ENCODE measurements at regions not wholly inside any gene's neighbourhood (a gene's known extent, or its start where the extent isn't known, plus 50 kb on each side); places are given as distances from the start of the nearest gene placed in this dataset.

GRCh38 chr12:126780343-126780742, 1486.6 kb upstream of the TMEM132C start:
- intact Hi-C loops (cut with micrococcal nuclease; ENCODE audit: unreplicated experiment) = loop anchor here (5.0 to 10.0 kb wide), 2 partner anchors 514 to 602 kb away; no protein-coding TSS in a partner anchor
- no peaks in the 10 kb centered on the region for H3K79me2 ChIP-seq (ENCODE audit: low read depth)
- CTCF ChIA-PET = no interaction called here
- TF ChIP-seq EZH2 (IDR thresholded peaks at IDR 0.05; ENCODE audit: low read depth) (no peak), CTCF (conservative IDR thresholded peaks at IDR 0.05) (no peak)
- H3K36me3 ChIP-seq (ENCODE audit: low read depth) = no peaks in the 10 kb centered on the region
- H2AFZ ChIP-seq = no peak overlapping the region
- H3K4me1 ChIP-seq (replicated peaks; ENCODE audit: insufficient read depth) = no peaks in the 10 kb centered on the region
- DNase-seq = no peak
- no peak overlapping the region for H3K27ac ChIP-seq
- H3K4me2 ChIP-seq = no peak overlapping the region
- no TSS peak for BruUV-seq (replicated peaks)
- no peaks in the 10 kb centered on the region for H3F3A ChIP-seq (ENCODE audit: insufficient read depth, low read depth)
- no peaks in the 10 kb centered on the region for H3K9me3 ChIP-seq (ENCODE audit: insufficient read depth, low read depth)
- no peaks in the 10 kb centered on the region for H3K9me2 ChIP-seq (ENCODE audit: insufficient read depth)
- POLR2A ChIA-PET (ENCODE audit: unreplicated experiment) = no interaction called here
- H4K20me1 ChIP-seq (ENCODE audit: insufficient read depth) = no peaks in the 10 kb centered on the region
- no peak overlapping the region for H3K4me3 ChIP-seq
- no peaks in the 10 kb centered on the region for H3K27me3 ChIP-seq (ENCODE audit: insufficient read depth, low read depth)

- no peak overlapping the region for H3K27ac ChIP-seq
- no peak for TF ChIP-seq CTCF (conservative IDR thresholded peaks at IDR 0.05)
- TF ChIP-seq EZH2 (IDR thresholded peaks at IDR 0.05; ENCODE audit: low read depth) = no peak
- H3K4me3 ChIP-seq = no peak overlapping the region
- ChIA-PET CTCF (no interaction called here), POLR2A (ENCODE audit: unreplicated experiment) (no interaction called here)
- intact Hi-C loops (cut with micrococcal nuclease; ENCODE audit: unreplicated experiment) = loop anchor here (5.0 to 10.0 kb wide), 2 partner anchors 513 to 601 kb away; no protein-coding TSS in a partner anchor
- H3F3A ChIP-seq (ENCODE audit: insufficient read depth, low read depth) = no peaks in the 10 kb centered on the region
- no peaks in the 10 kb centered on the region for H4K20me1 ChIP-seq (ENCODE audit: insufficient read depth)
- no peaks in the 10 kb centered on the region for H3K27me3 ChIP-seq (ENCODE audit: insufficient read depth, low read depth)
- H3K4me1 ChIP-seq (replicated peaks; ENCODE audit: insufficient read depth) = no peaks in the 10 kb centered on the region
- no peak for DNase-seq
- BruUV-seq (replicated peaks) = no TSS peak
- no peaks in the 10 kb centered on the region for H3K79me2 ChIP-seq (ENCODE audit: low read depth)
- no peaks in the 10 kb centered on the region for H3K9me3 ChIP-seq (ENCODE audit: insufficient read depth, low read depth)
- H3K36me3 ChIP-seq (ENCODE audit: low read depth) = no peaks in the 10 kb centered on the region
- no peaks in the 10 kb centered on the region for H3K9me2 ChIP-seq (ENCODE audit: insufficient read depth)
- no peak overlapping the region for H2AFZ ChIP-seq
- no peak overlapping the region for H3K4me2 ChIP-seq
Measured at GRCh38 chr12:126781593-126781992, 1485.4 kb upstream of the TMEM132C start.

GRCh38 chr12:126782083-126782482, 1484.9 kb upstream of the TMEM132C start:
- intact Hi-C loops (cut with micrococcal nuclease; ENCODE audit: unreplicated experiment) = loop anchor here (5.0 to 10.0 kb wide), 2 partner anchors 513 to 600 kb away; no protein-coding TSS in a partner anchor
- H2AFZ ChIP-seq = no peak overlapping the region
- no peak overlapping the region for H3K27ac ChIP-seq
- H3K4me1 ChIP-seq (replicated peaks; ENCODE audit: insufficient read depth) = no peaks in the 10 kb centered on the region
- H3K4me2 ChIP-seq = no peak overlapping the region
- ChIA-PET POLR2A (ENCODE audit: unreplicated experiment) (no interaction called here), CTCF (interaction anchor here (0.9 to 1.2 kb wide), 2 partner anchors 10 to 22 kb away, joined by 3 read pairs; no protein-coding TSS in a partner anchor)
- no TSS peak for BruUV-seq (replicated peaks)
- TF ChIP-seq EZH2 (IDR thresholded peaks at IDR 0.05; ENCODE audit: low read depth) = no peak
- TF ChIP-seq CTCF (conservative IDR thresholded peaks at IDR 0.05) = no peak
- no peaks in the 10 kb centered on the region for H3K9me2 ChIP-seq (ENCODE audit: insufficient read depth)
- no peaks in the 10 kb centered on the region for H4K20me1 ChIP-seq (ENCODE audit: insufficient read depth)
- DNase-seq = no peak
- no peaks in the 10 kb centered on the region for H3K36me3 ChIP-seq (ENCODE audit: low read depth)
- H3K9me3 ChIP-seq (ENCODE audit: insufficient read depth, low read depth) = no peaks in the 10 kb centered on the region
- H3F3A ChIP-seq (ENCODE audit: insufficient read depth, low read depth) = no peaks in the 10 kb centered on the region
- no peaks in the 10 kb centered on the region for H3K27me3 ChIP-seq (ENCODE audit: insufficient read depth, low read depth)
- H3K4me3 ChIP-seq = no peak overlapping the region
- H3K79me2 ChIP-seq (ENCODE audit: low read depth) = no peaks in the 10 kb centered on the region
